C4-2B (cell line): ENCODE measurements at regions not wholly inside any gene's neighbourhood (a gene's known extent, or its start where the extent isn't known, plus 50 kb on each side); places are given as distances from the start of the nearest gene placed in this dataset.

Source experiments
- ZFX ChIP-seq: fragments of 450-650 bp; IDR thresholded peaks from 2 replicates; pipeline ENCODE4 v1.6.1; 2017
- TF ChIP-seq, protein P1 (sequence below): fragments of 450-650 bp; conservative IDR thresholded peaks from 2 replicates; pipeline ENCODE4 v1.5.1; 2017; ENCODE audit warnings: mild to moderate bottlenecking

- TF ChIP-seq, protein P1, sequence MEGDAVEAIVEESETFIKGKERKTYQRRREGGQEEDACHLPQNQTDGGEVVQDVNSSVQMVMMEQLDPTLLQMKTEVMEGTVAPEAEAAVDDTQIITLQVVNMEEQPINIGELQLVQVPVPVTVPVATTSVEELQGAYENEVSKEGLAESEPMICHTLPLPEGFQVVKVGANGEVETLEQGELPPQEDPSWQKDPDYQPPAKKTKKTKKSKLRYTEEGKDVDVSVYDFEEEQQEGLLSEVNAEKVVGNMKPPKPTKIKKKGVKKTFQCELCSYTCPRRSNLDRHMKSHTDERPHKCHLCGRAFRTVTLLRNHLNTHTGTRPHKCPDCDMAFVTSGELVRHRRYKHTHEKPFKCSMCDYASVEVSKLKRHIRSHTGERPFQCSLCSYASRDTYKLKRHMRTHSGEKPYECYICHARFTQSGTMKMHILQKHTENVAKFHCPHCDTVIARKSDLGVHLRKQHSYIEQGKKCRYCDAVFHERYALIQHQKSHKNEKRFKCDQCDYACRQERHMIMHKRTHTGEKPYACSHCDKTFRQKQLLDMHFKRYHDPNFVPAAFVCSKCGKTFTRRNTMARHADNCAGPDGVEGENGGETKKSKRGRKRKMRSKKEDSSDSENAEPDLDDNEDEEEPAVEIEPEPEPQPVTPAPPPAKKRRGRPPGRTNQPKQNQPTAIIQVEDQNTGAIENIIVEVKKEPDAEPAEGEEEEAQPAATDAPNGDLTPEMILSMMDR = no peak
- no peak for TF ChIP-seq ZFX
Measured at GRCh38 chr6:115055579-115055978, 712.8 kb upstream of the HS3ST5 start.
